ENCODE measurements at regions not wholly inside any gene's neighbourhood (a gene's known extent, or its start where the extent isn't known, plus 50 kb on each side); places are given as distances from the start of the nearest gene placed in this dataset.

GRCh38 chr11:90947930-90948329 is 725.1 kb upstream of the CHORDC1 start:
- no peaks in the 10 kb centered on the region for H3K4me1 ChIP-seq (ENCODE audit: insufficient read depth, poor library complexity, severe bottlenecking)
- ATAC-seq (ENCODE audit: low read depth) (no peak), DNase-seq (ENCODE audit: low spot score) (no peak)
- no peak overlapping the region for H3K27ac ChIP-seq (ENCODE audit: poor library complexity, severe bottlenecking)
- H3K4me3 ChIP-seq (ENCODE audit: severe bottlenecking): no peak overlapping the region
- H3K27me3 ChIP-seq (ENCODE audit: insufficient read depth, poor library complexity, severe bottlenecking): no peaks in the 10 kb centered on the region
- H3K9me3 ChIP-seq (ENCODE audit: severe bottlenecking): no peaks in the 10 kb centered on the region
- H3K36me3 ChIP-seq (ENCODE audit: low read depth): no peaks in the 10 kb centered on the region
- TF ChIP-seq CTCF (IDR thresholded peaks at IDR 0.05; ENCODE audit: poor library complexity, severe bottlenecking): peak; percentile 9

- Histone ChIP-seq H3K27ac (ENCODE audit: poor library complexity, severe bottlenecking) (no peak overlapping the region), H3K36me3 (ENCODE audit: low read depth) (no peaks in the 10 kb centered on the region), H3K4me1 (ENCODE audit: insufficient read depth, poor library complexity, severe bottlenecking) (no peaks in the 10 kb centered on the region), H3K9me3 (ENCODE audit: severe bottlenecking) (no peaks in the 10 kb centered on the region), H3K27me3 (ENCODE audit: insufficient read depth, poor library complexity, severe bottlenecking) (no peaks in the 10 kb centered on the region), H3K4me3 (ENCODE audit: severe bottlenecking) (no peak overlapping the region)
- no peak for TF ChIP-seq CTCF (IDR thresholded peaks at IDR 0.05; ENCODE audit: poor library complexity, severe bottlenecking)
- DNase-seq (ENCODE audit: low spot score) (no peak), ATAC-seq (ENCODE audit: low read depth) (no peak)
Measured at GRCh38 chr11:90930252-90930651, 707.4 kb upstream of the CHORDC1 start.

GRCh38 chr11:90919332-90919731 is 696.5 kb upstream of the CHORDC1 start:
- Histone ChIP-seq H3K4me3 (ENCODE audit: severe bottlenecking) (no peak overlapping the region), H3K27me3 (ENCODE audit: insufficient read depth, poor library complexity, severe bottlenecking) (no peaks in the 10 kb centered on the region), H3K27ac (ENCODE audit: poor library complexity, severe bottlenecking) (no peak overlapping the region), H3K36me3 (ENCODE audit: low read depth) (no peaks in the 10 kb centered on the region), H3K4me1 (ENCODE audit: insufficient read depth, poor library complexity, severe bottlenecking) (no peaks in the 10 kb centered on the region), H3K9me3 (ENCODE audit: severe bottlenecking) (no peaks in the 10 kb centered on the region)
- no peak for ATAC-seq (ENCODE audit: low read depth)
- no peak for DNase-seq (ENCODE audit: low spot score)
- TF ChIP-seq CTCF (IDR thresholded peaks at IDR 0.05; ENCODE audit: poor library complexity, severe bottlenecking): no peak

- ATAC-seq (ENCODE audit: low read depth): no peak
- H3K27ac ChIP-seq (ENCODE audit: poor library complexity, severe bottlenecking): no peak overlapping the region
- H3K4me1 ChIP-seq (ENCODE audit: insufficient read depth, poor library complexity, severe bottlenecking): no peaks in the 10 kb centered on the region
Measured at GRCh38 chr11:90916706-90917105, 693.9 kb upstream of the CHORDC1 start.

More at GRCh38 chr11:90916706-90917105, 693.9 kb upstream of the CHORDC1 start:
- H3K9me3 ChIP-seq (ENCODE audit: severe bottlenecking): no peaks in the 10 kb centered on the region
- no peaks in the 10 kb centered on the region for H3K27me3 ChIP-seq (ENCODE audit: insufficient read depth, poor library complexity, severe bottlenecking)
- no peaks in the 10 kb centered on the region for H3K36me3 ChIP-seq (ENCODE audit: low read depth)
- no peak overlapping the region for H3K4me3 ChIP-seq (ENCODE audit: severe bottlenecking)
- TF ChIP-seq CTCF (IDR thresholded peaks at IDR 0.05; ENCODE audit: poor library complexity, severe bottlenecking): no peak
- no peak for DNase-seq (ENCODE audit: low spot score)
